ENCODE measurements at regions not wholly inside any gene's neighbourhood (a gene's known extent, or its start where the extent isn't known, plus 50 kb on each side); places are given as distances from the start of the nearest gene placed in this dataset.

GRCh38 chr5:167557359-167557758 is 734.1 kb upstream of the WWC1 start:
- DNase-seq (ENCODE audit: low read depth, low spot score): no peak

- no peak for DNase-seq (ENCODE audit: low read depth, low spot score)
Measured at GRCh38 chr5:167561796-167562195, 729.6 kb upstream of the WWC1 start.

- no peak for DNase-seq (ENCODE audit: low read depth, low spot score)
Measured at GRCh38 chr5:167564275-167564674, 727.2 kb upstream of the WWC1 start.

GRCh38 chr5:167565189-167565954 is 726.1 kb upstream of the WWC1 start:
- no peak for DNase-seq (ENCODE audit: low read depth, low spot score)

GRCh38 chr5:167570431-167570830 is 721.0 kb upstream of the WWC1 start:
- no peak for DNase-seq (ENCODE audit: low read depth, low spot score)

GRCh38 chr5:167571824-167572223 is 719.6 kb upstream of the WWC1 start:
- DNase-seq (ENCODE audit: low read depth, low spot score): no peak

GRCh38 chr5:167573370-167574127 is 717.9 kb upstream of the WWC1 start:
- no peak for DNase-seq (ENCODE audit: low read depth, low spot score)

GRCh38 chr5:167574464-167574863 is 717.0 kb upstream of the WWC1 start:
- DNase-seq (ENCODE audit: low read depth, low spot score): no peak

- no peak for DNase-seq (ENCODE audit: low read depth, low spot score)
Measured at GRCh38 chr5:167575330-167575729, 716.1 kb upstream of the WWC1 start.

- no peak for DNase-seq (ENCODE audit: low read depth, low spot score)
Measured at GRCh38 chr5:167576126-167576525, 715.3 kb upstream of the WWC1 start.

GRCh38 chr5:167576897-167577296 is 714.5 kb upstream of the WWC1 start:
- DNase-seq (ENCODE audit: low read depth, low spot score): no peak

- no peak for DNase-seq (ENCODE audit: low read depth, low spot score)
Measured at GRCh38 chr5:167577616-167578015, 713.8 kb upstream of the WWC1 start.

- DNase-seq (ENCODE audit: low read depth, low spot score): no peak
Measured at GRCh38 chr5:167578977-167579692, 712.3 kb upstream of the WWC1 start.

- DNase-seq (ENCODE audit: low read depth, low spot score): no peak
Measured at GRCh38 chr5:167579693-167580055, 711.8 kb upstream of the WWC1 start.

GRCh38 chr5:167580608-167581007 is 710.8 kb upstream of the WWC1 start:
- no peak for DNase-seq (ENCODE audit: low read depth, low spot score)

- no peak for DNase-seq (ENCODE audit: low read depth, low spot score)
Measured at GRCh38 chr5:167582283-167582682, 709.2 kb upstream of the WWC1 start.

GRCh38 chr5:167582886-167583285 is 708.6 kb upstream of the WWC1 start:
- DNase-seq (ENCODE audit: low read depth, low spot score): no peak

GRCh38 chr5:167585184-167585583 is 706.3 kb upstream of the WWC1 start:
- no peak for DNase-seq (ENCODE audit: low read depth, low spot score)

GRCh38 chr5:167587772-167588437 is 703.5 kb upstream of the WWC1 start:
- no peak for DNase-seq (ENCODE audit: low read depth, low spot score)

GRCh38 chr5:167592114-167592513 is 699.3 kb upstream of the WWC1 start:
- no peak for DNase-seq (ENCODE audit: low read depth, low spot score)

- no peak for DNase-seq (ENCODE audit: low read depth, low spot score)
Measured at GRCh38 chr5:167593329-167594060, 698.0 kb upstream of the WWC1 start.

All from pulmonary artery endothelial cell (primary cell).